ENCODE measurements at regions not wholly inside any gene's neighbourhood (a gene's known extent, or its start where the extent isn't known, plus 50 kb on each side); places are given as distances from the start of the nearest gene placed in this dataset. TPM values are rescaled to one million over a fixed set of nuclear protein-coding genes. Genes with fewer than 3 reads are reported as not detected.
"Not testable (repeated sequence)": the region's sequence is repeated elsewhere in the genome, so short reads cannot be mapped to it uniquely, and the experiment has no call there.

DNA sequence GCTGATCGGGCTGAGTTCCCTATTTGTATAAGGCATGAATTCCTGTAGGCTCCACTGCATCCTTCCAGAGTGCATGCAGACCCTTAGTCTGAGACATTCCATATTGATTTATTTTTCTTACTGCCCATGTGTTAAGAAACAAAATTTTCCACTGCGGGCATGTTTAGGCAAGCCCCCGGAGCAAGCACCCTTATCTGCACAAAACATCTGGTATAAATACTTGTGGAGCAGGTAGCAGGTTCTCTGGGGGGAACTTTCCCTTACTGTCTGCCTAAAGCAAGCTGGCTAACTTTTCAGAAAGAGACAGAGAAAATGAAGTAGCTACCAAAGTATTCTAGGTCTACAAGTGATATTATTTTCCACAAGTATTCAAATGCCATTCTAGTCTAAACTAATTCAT is 1338.5 kb upstream of the PCDH10 start:
- not testable (repeated sequence) for ATAC-seq (ENCODE audit: low read depth); H3K27ac Mint-ChIP-seq

More for the DNA sequence above, 1338.5 kb upstream of the PCDH10 start:
- H3K79me2 ChIP-seq (ENCODE audit: control insufficient read depth, insufficient read depth, low read length); H3K9me3 ChIP-seq (ENCODE audit: control extremely low read depth in 1 of 3, control insufficient read depth in 2 of 3, insufficient read depth in 1 of 3, low read length in 2 of 3); H3K36me3 ChIP-seq (replicated peaks in 1 of 2; ENCODE audit: control extremely low read depth in 1 of 2, control insufficient read depth in 1 of 2, extremely low read depth in 1 of 2, insufficient read depth in 2 of 2, low read length in 1 of 2); H3K4me3 Mint-ChIP-seq; H3K27me3 Mint-ChIP-seq; H3K4me1 Mint-ChIP-seq; H3K4me2 ChIP-seq (replicated peaks; ENCODE audit: low read depth, low read length, poor library complexity, severe bottlenecking); H2AFZ ChIP-seq (ENCODE audit: insufficient read depth, low read depth, low read length, poor library complexity, severe bottlenecking); CTCF ChIA-PET; POLR2A ChIA-PET; H3K4me3 ChIP-seq (ENCODE audit: control extremely low read depth in 1 of 5, extremely low read depth in 1 of 5, insufficient read depth in 1 of 5, low read depth in 2 of 5, low read length in 4 of 5); H3K27ac ChIP-seq (ENCODE audit: low read length in 2 of 2); intact Hi-C loops (cut with micrococcal nuclease); H4K20me1 ChIP-seq (ENCODE audit: control insufficient read depth, insufficient read depth, low read length, poor library complexity, severe bottlenecking); H3K4me1 ChIP-seq (ENCODE audit: control insufficient read depth in 2 of 2, insufficient read depth in 2 of 2, low read length in 2 of 2); H3K9me3 Mint-ChIP-seq (ENCODE audit: insufficient read depth); H3K9ac ChIP-seq (ENCODE audit: low read length); DNase-seq; H3K27me3 ChIP-seq (replicated peaks in 1 of 4; ENCODE audit: control extremely low read depth in 1 of 4, control insufficient read depth in 3 of 4, insufficient read depth in 4 of 4, low read length in 3 of 4): not testable (repeated sequence)
- no CpG with 5 or more reads among the region's 3 CpGs for WGBS (ENCODE audit: insufficient coverage)

Small RNA genes lying in the stretch of these regions (small RNA-seq; reads per million reads assigned to genes)
- gene AC105424.1 (ENCODE audit: insufficient read length, low read depth, low replicate concordance) (not detected), gene RF00156 (ENCODE audit: insufficient read length, low read depth, low replicate concordance) (not detected), gene RN7SL205P (ENCODE audit: insufficient read length, low read depth, low replicate concordance) (not detected), gene RNU6-224P (ENCODE audit: insufficient read length, low read depth, low replicate concordance) (not detected)

Data from B cell (primary cell).